ENCODE measurements at regions not wholly inside any gene's neighbourhood (a gene's known extent, or its start where the extent isn't known, plus 50 kb on each side); places are given as distances from the start of the nearest gene placed in this dataset.

DNA sequence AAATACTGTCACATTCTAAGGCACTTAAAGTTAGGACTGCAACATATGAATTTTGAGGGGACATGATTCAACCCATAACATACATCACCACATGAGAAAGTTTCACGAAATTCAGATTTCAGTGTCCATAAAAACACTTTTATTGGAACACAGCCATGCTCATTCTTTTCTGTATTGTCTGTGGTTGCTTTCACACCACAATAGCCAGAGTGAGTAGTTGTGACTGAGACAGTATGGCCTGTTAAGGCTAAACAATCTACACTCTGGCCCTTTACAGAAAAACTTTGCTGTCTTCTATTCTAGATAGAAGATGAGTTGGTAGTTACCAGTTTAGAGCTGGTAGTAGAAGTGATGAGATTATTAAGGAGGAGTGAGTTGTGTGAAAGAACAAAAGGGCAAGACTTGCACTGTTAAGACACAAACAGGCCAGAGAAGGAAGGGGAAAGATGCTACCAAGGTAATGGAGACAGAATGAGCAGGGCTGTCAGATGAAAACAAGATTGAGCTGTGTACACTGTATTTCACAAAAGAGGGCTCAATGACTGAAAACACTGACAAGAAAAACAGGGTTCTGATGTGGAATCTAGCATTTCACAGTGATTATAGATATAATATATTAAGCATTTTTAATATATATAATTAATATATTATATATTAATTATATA, 108.6 kb downstream of the PPP1R3A start:
- no peak for TF ChIP-seq MXI1 (IDR thresholded peaks at IDR 0.05; ENCODE audit: borderline replicate concordance, low read depth, low read length)
- TF ChIP-seq MAZ (IDR thresholded peaks at IDR 0.05; ENCODE audit: borderline replicate concordance, low read depth, low read length), result no peak
- TF ChIP-seq, protein P1, sequence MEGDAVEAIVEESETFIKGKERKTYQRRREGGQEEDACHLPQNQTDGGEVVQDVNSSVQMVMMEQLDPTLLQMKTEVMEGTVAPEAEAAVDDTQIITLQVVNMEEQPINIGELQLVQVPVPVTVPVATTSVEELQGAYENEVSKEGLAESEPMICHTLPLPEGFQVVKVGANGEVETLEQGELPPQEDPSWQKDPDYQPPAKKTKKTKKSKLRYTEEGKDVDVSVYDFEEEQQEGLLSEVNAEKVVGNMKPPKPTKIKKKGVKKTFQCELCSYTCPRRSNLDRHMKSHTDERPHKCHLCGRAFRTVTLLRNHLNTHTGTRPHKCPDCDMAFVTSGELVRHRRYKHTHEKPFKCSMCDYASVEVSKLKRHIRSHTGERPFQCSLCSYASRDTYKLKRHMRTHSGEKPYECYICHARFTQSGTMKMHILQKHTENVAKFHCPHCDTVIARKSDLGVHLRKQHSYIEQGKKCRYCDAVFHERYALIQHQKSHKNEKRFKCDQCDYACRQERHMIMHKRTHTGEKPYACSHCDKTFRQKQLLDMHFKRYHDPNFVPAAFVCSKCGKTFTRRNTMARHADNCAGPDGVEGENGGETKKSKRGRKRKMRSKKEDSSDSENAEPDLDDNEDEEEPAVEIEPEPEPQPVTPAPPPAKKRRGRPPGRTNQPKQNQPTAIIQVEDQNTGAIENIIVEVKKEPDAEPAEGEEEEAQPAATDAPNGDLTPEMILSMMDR (conservative IDR thresholded peaks at IDR 0.05; ENCODE audit: low read depth, low read length), result no peak
- TF ChIP-seq POLR2A (IDR thresholded peaks at IDR 0.05; ENCODE audit: low read depth, low read length), result no peak
- TF ChIP-seq BHLHE40 (IDR thresholded peaks at IDR 0.05; ENCODE audit: low read depth, low read length), result no peak
- no peak for TF ChIP-seq ELK1 (IDR thresholded peaks at IDR 0.05; ENCODE audit: borderline replicate concordance, low read depth, low read length)
- no peak for TF ChIP-seq MAFK (IDR thresholded peaks at IDR 0.05; ENCODE audit: low read depth, low read length)
- no peak for TF ChIP-seq SMC3 (IDR thresholded peaks at IDR 0.05; ENCODE audit: low read depth, low read length)
- no peak for TF ChIP-seq FOS (IDR thresholded peaks at IDR 0.05; ENCODE audit: low read depth, low read length)
- no peak for TF ChIP-seq NFE2L2 (IDR thresholded peaks at IDR 0.05; ENCODE audit: low read depth, low read length)
- no peak for TF ChIP-seq RAD21 (IDR thresholded peaks at IDR 0.05; ENCODE audit: low read length)

Measured in IMR-90 (cell line).